OCI-LY7 (cell line): ENCODE measurements at regions not wholly inside any gene's neighbourhood (a gene's known extent, or its start where the extent isn't known, plus 50 kb on each side); places are given as distances from the start of the nearest gene placed in this dataset.

Source experiments
- BruUV-seq: library from RNA; stranded (reverse); fragments of 400-500 nt; replicated peaks from 2 replicates; lab custom pipeline; 2021; lab: Mats Ljungman, UMichigan
- CTCF ChIA-PET: fragments of 300-600 bp; sonication (Branson Sonifier 250); formaldehyde crosslinking; loops from one replicate; lab custom pipeline; 2022; ENCODE audit warnings: antibody characterized with exemption; ENCODE audit not compliant: unreplicated experiment; lab: Charles Lee
- POLR2A ChIA-PET: fragments of 300-600 bp; sonication (Branson Sonifier 250); formaldehyde crosslinking; loops from one replicate; lab custom pipeline; 2022; ENCODE audit warnings: antibody characterized with exemption; lab: Charles Lee
- DNase-seq: peaks from one replicate; pipeline ENCODE4 v3.0.0-alpha.2; 2015; ENCODE audit warnings: low spot score
- H2AFZ ChIP-seq: fragments of 200-600 bp; sonication (generic), shearing (Covaris generic); 2 replicates; pipeline ENCODE4 v1.6.1; 2014; ENCODE audit warnings: mild to moderate bottlenecking, antibody characterized with exemption, low read length, moderate library complexity
- H3K27ac ChIP-seq: fragments of 200-600 bp; sonication (generic); 2 replicates; pipeline ENCODE4 v1.5.1; 2014; ENCODE audit warnings: mixed run types, low read depth, mild to moderate bottlenecking, moderate library complexity, low read length, inconsistent platforms; ENCODE audit not compliant: poor library complexity, severe bottlenecking
- H3K36me3 ChIP-seq: fragments of 200-600 bp; sonication (generic); 2 replicates; pipeline ENCODE4 v1.6.1; 2014; ENCODE audit warnings: mild to moderate bottlenecking, antibody characterized with exemption, low read length, moderate library complexity, mixed read lengths; ENCODE audit not compliant: insufficient read depth
- H3K4me1 ChIP-seq: fragments of 200-600 bp; sonication (generic); 2 replicates; pipeline ENCODE4 v1.5.1; 2014; ENCODE audit warnings: mild to moderate bottlenecking, low read length; ENCODE audit not compliant: insufficient read depth, poor library complexity, severe bottlenecking
- H3K4me2 ChIP-seq: fragments of 200-600 bp; sonication (generic); 2 replicates; pipeline ENCODE4 v1.6.1; 2014; ENCODE audit warnings: mild to moderate bottlenecking, low read length
- H3K4me3 ChIP-seq: fragments of 200-600 bp; sonication (generic); 2 replicates; pipeline ENCODE4 v1.5.1; 2014; ENCODE audit warnings: mild to moderate bottlenecking, low read depth, low read length; ENCODE audit not compliant: poor library complexity, severe bottlenecking
- H3K79me2 ChIP-seq: fragments of 200-600 bp; sonication (generic); 2 replicates; pipeline ENCODE4 v1.6.1; 2016; ENCODE audit warnings: low read depth, mild to moderate bottlenecking, low read length, moderate library complexity, mixed read lengths; ENCODE audit not compliant: insufficient read depth
- H3K9me2 ChIP-seq: fragments of 200-600 bp; sonication (generic); 2 replicates; pipeline ENCODE4 v1.6.1; 2016; ENCODE audit warnings: mild to moderate bottlenecking, low read length, mixed read lengths; ENCODE audit not compliant: insufficient read depth
- H3K9me3 ChIP-seq: fragments of 200-600 bp; sonication (generic); 2 replicates; pipeline ENCODE4 v1.6.1; 2014; ENCODE audit warnings: mild to moderate bottlenecking, mixed run types, low read length, mixed read lengths
- H4K20me1 ChIP-seq: fragments of 200-600 bp; sonication (generic); 2 replicates; pipeline ENCODE4 v1.6.1; 2014; ENCODE audit warnings: mild to moderate bottlenecking, antibody characterized with exemption, low read length, moderate library complexity, mixed read lengths; ENCODE audit not compliant: insufficient read depth
- CTCF ChIP-seq: fragments of 200-600 bp; sonication (generic); conservative IDR thresholded peaks from 2 replicates; pipeline ENCODE4 v1.5.1; 2014; ENCODE audit warnings: mild to moderate bottlenecking, antibody characterized with exemption, low read length, moderate library complexity, mixed read lengths
- EZH2phosphoT487 ChIP-seq: fragments of 200-600 bp; sonication (generic); IDR thresholded peaks from 2 replicates; pipeline ENCODE4 v1.6.1; 2018; ENCODE audit warnings: low read depth, borderline replicate concordance, mild to moderate bottlenecking, mixed run types, antibody characterized with exemption, low read length, moderate library complexity, mixed read lengths
- intact Hi-C: fragments of 100-400 bp; cut with micrococcal nuclease; formaldehyde crosslinking; loops from one replicate; pipeline ENCODE4 v1.10.0; 2022; ENCODE audit not compliant: unreplicated experiment

GRCh38 chr18:25743646-25744151, 346.7 kb downstream of the SS18 start:
- CTCF ChIA-PET, result no interaction called here
- no TSS peak for BruUV-seq
- POLR2A ChIA-PET, result interaction anchor here (0.6 to 0.9 kb wide), 3 partner anchors 13 to 699 kb away, joined by 3 to 4 read pairs (median 3); no protein-coding TSS in a partner anchor
- intact Hi-C loops, result loop anchor here (5.0 kb wide), 1 partner anchor 51 kb away; no protein-coding TSS in a partner anchor
- H2AFZ ChIP-seq, result no peak overlapping the region
- DNase-seq, result no peak
- no peaks in the 10 kb centered on the region for H3K4me1 ChIP-seq
- H3K36me3 ChIP-seq, result no peaks in the 10 kb centered on the region
- no peaks in the 10 kb centered on the region for H3K9me3 ChIP-seq
- no peak for TF ChIP-seq EZH2phosphoT487
- TF ChIP-seq CTCF, result no peak
- no peak overlapping the region for H3K4me2 ChIP-seq
- H3K79me2 ChIP-seq, result no peaks in the 10 kb centered on the region
- no peak overlapping the region for H3K27ac ChIP-seq
- no peaks in the 10 kb centered on the region for H3K9me2 ChIP-seq
- H4K20me1 ChIP-seq, result no peaks in the 10 kb centered on the region
- H3K4me3 ChIP-seq, result no peak overlapping the region

- no peaks in the 10 kb centered on the region for H3K9me2 ChIP-seq
- H4K20me1 ChIP-seq, result no peaks in the 10 kb centered on the region
- POLR2A ChIA-PET, result no interaction called here
- CTCF ChIA-PET, result no interaction called here
- H2AFZ ChIP-seq, result no peak overlapping the region
- no peaks in the 10 kb centered on the region for H3K79me2 ChIP-seq
- no peak overlapping the region for H3K4me2 ChIP-seq
- no TSS peak for BruUV-seq
- H3K4me1 ChIP-seq, result no peaks in the 10 kb centered on the region
- TF ChIP-seq CTCF (no peak), EZH2phosphoT487 (no peak)
- H3K27ac ChIP-seq, result no peak overlapping the region
- H3K4me3 ChIP-seq, result no peak overlapping the region
- no peak for DNase-seq
- no peaks in the 10 kb centered on the region for H3K9me3 ChIP-seq
- H3K36me3 ChIP-seq, result no peaks in the 10 kb centered on the region
- intact Hi-C loops, result no loop called here
Observed at GRCh38 chr18:25739376-25739775, 351.0 kb downstream of the SS18 start.

GRCh38 chr18:25737710-25738311, 352.6 kb downstream of the SS18 start:
- Histone ChIP-seq H2AFZ (no peak overlapping the region), H3K79me2 (no peaks in the 10 kb centered on the region), H3K4me2 (no peak overlapping the region), H3K27ac (no peak overlapping the region), H3K4me1 (no peaks in the 10 kb centered on the region), H3K9me3 (no peaks in the 10 kb centered on the region), H3K9me2 (no peaks in the 10 kb centered on the region), H4K20me1 (no peaks in the 10 kb centered on the region), H3K4me3 (no peak overlapping the region), H3K36me3 (no peaks in the 10 kb centered on the region)
- ChIA-PET POLR2A (no interaction called here), CTCF (no interaction called here)
- intact Hi-C loops, result no loop called here
- TF ChIP-seq EZH2phosphoT487 (no peak), CTCF (no peak)
- no TSS peak for BruUV-seq
- no peak for DNase-seq
